Medulla oblongata (tissue), 1 donor: ENCODE measurements at regions not wholly inside any gene's neighbourhood (a gene's known extent, or its start where the extent isn't known, plus 50 kb on each side); places are given as distances from the start of the nearest gene placed in this dataset.

Experiments
- DNase-seq: peaks from one replicate; pipeline ENCODE4 v3.0.0-alpha.2; 2015; ENCODE audit errors: extremely low spot score

DNA sequence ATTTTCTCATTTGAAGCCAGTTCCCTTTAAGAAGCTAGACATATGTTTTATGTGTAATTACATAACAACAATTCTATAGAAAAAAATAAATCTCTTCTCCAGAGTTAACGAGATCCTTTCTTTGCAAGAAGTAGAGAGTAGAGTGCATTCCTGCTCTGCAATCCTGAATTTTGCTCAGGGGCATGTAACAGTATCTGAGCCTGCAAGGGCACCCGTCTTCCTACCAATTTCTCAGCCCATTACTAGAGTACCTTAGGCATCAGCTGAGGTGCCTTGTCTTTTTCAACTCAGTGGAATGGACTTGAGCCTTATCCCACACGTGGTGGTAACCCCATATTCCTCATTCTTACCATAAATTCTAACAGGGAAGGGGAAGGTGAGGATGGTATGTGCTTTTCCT lies 205.9 kb downstream of the IKZF2 start:
- DNase-seq, result no peak

DNA sequence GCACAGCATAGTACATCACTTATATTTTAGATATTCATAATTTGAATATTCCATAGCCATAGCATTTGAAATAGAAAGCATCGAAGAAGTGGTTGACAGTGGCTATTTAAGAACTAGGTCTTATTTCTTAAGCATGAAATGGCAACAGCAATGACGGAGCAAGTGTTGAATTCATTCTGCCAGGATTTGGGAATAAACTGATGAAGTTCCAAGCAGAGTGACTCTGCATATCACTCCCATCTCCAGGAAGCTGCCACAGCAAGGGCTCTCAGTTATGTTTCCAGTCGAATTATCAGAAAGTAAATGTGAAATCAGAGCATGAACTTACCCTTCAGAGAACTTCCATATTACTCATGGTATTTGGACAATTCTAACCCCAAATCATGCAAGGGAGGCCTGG lies 208.1 kb downstream of the IKZF2 start:
- DNase-seq, result peak; percentile 12

DNA sequence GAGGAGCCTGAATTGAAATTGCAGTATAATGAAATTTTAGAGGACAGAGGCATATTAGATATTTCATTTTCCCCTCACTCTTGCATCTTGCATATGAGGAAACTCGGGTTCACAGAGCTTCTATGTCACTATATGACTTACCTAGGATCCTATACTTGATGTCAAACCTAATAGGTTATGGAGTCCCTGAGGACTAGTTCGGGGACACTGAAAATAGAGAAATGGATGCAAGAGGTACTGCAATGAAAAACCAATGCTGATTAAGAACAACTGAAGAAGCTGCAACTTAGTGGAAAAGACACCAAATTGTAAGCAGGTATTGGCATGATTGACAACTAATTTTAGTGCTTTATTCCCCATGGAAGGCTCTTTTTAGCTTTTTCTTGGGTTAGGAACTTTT lies 210.1 kb downstream of the IKZF2 start:
- DNase-seq, result no peak

DNA sequence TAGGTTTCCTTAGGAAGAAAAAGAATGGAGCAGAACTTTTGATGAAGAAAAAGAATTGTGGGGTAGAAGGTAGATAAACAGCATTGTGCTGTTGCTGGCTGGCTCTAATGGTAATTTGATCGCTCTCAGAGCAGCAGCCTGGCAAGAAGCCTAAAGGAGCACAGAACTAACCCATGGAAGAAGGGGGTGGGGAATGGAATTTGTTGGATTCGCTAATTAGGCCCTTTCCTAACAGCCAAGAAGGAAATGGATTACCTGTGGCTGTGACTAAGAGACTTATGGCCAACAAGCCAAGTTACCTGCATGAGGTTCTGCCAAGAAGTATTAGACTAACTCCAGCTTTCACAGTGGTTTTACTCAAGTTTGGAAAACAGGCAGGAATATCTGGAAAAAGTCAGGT lies 210.6 kb downstream of the IKZF2 start:
- peak; percentile 42 for DNase-seq

DNA sequence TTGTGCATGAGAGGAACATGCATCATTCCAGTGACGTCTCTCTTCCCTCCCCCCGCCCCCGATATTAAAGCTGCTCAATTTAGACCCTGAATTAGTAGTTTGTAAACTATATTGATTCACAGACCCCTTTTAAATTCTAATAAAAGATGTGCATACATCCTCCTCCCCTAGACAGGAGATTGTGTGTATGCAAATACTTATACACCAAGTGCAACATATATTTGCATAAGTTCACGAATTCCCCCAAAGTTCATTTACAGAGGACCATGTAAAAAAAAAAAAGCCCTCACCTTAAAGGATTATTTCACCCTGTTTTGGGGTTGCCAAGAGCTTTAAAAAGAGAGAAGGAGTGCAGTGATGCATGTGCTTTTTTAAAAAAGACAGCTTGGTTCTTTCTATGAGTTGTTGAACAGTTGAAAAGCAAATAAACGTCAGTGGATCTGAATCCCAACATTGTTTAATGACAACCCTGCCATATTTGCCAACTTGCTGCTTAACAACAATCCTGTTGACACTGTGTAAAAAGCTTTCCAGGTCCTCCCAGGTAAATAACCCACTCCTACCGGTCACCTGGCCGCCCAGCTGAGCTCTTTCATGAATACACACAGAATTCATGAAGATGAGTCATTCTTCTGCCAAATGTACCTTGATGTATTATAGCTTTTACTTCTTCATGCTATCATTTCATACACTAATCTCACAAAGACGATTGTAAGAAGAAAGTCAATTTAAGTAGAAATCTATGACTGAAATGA lies 211.5 kb downstream of the IKZF2 start:
- DNase-seq, result no peak

DNA sequence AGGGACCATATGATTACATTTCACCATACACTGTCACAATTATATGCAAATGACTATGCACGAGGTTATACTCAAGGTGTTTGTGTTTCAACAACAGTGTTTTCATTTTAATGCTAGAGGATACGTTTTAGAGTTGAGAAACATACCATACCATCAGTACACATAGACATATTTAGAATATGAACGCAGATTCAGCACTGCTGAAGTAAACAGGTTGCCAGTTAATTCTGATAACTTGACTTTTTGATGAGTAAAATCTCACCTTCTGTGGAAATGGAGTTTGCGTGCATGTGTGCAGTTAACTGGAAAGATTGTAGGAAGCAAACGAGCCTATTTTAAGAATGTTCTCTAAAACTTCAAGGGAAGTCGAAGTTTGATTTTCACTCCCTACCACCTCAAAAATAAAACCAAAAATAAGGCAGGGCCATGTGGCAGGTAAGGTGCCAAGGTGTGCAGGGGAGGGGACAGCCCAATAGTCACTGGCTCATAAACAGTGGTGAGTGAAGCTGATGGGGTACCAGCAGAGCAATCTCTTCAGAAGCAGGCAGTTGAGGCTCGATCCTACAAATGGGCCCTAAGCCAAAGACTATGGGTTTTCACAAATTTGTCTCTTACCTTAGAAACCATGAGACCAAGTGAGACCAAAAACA lies 213.1 kb downstream of the IKZF2 start:
- DNase-seq, result no peak

DNA sequence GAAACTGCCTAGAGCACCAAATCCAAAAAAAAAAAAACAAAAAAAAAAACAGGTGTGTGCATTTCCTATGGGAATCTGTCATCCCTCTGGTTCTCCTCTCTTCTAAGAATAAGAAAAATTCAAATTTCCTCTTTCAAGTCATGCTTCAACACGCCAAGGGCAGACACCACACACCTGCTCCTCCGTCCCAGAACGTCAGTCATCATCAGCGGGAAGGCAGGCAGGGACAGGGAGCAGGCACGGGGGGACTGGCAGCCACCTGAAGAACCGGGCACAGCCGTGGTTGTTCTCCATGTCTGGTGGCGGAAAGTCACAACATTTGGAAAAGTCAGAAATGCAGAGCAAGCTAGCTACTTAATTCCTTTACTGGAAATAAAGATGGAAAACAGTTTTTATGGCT lies 214.8 kb downstream of the IKZF2 start:
- DNase-seq, result no peak

DNA sequence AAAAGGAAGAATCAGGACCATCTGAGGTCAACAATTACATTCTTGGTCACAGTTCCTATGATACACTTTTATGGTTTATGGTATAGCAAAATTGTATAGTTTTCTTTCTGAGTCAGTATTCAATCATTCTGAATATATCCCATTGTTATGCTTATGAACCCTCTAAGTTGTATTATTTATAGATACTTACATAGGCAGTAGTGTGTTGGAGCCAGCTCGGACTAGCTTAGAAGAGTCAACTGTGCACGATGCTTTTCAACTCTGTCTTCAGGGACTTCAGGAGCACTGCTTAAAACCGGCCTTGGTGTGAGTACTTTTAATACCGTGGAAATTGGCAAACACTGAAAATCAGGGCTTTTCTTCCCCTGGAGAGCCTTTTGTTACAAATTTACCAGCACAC lies 215.7 kb downstream of the IKZF2 start:
- DNase-seq, result no peak

DNA sequence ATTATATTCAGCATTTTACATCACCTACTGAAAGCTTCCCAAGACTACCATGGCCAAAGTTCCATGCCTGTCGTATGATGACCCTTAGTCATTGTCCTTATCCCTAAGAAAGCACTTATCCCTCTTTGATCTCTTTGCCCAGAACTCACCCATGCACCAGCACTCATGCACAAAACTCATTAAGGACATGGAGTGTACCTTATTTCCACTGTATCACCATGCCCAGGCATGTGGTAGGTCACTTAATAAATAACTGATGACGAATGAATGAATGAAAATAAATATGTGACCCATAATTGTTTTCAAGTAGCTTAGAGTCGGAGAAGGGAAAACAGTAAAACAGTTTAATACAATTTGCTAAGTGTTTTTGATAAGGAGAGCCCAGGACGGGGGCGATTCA lies 220.1 kb downstream of the IKZF2 start:
- no peak for DNase-seq

DNA sequence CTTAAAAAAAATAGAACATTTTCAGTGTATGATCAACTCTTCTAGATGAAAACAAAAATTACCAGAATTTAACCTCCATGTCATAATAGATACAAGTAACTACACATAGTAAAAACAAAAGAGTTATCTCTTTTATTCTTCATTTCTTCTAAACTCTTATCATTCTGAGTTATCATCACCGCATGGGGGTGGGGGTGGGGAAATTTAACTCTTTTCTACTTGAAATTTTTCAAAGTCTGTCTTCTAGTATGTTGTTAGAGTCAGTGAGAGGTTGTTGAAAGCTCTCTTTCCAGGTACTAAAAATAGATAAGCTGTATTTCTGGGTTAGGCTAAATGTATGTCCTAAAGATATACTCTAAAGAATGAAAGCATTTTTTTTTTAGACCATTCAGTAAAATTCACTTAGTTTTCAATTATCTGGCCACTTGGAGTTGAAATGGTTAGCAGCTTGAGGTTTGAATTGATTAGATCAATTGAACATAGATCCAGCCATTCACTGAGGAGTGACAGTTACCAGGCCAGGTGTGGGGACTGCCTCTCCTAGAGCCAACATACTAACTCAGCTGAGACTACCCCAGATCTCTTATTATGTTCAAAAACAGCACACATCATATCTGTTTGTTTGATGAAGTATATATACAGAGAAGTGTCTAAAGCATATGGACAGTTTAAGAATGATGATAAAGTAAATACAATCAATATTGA lies 220.7 kb downstream of the IKZF2 start:
- DNase-seq, result no peak

DNA sequence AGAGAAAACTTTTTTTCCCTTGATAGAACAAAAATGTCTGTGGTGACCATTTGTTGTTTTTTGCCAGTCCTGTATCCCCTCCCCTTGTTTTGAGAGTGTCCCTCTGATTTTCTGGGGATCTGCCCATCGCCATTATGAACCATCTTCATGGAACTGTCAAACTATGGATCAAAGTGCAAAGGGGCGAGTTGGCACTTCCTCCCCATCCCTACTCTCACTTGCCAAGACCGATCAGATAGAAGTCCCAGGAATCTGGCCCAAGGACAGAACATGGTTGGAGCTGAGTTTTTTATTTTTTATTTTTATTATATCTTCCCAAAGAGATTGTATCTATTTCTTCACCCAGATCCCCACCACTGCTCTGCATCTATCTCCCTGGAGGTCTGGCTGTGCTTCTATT lies 221.4 kb downstream of the IKZF2 start:
- no peak for DNase-seq

DNA sequence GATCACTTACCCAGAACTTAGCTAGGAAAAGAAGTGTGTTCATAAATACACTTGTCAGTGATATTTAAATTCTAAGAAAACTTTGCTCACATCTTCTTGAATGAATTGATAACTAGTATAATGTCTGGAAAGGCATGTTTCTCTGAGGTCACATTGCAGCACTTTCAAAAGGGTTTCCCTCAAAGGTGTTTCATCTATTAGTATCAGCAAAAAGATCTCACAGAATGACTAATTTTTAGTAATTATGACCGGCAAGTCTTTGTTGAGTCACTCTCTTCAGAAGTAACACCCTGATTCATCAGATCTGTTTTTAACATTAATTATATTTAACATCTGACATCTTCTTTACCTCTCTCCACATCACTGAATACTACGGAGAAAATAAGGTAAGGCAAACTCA lies 222.3 kb downstream of the IKZF2 start:
- DNase-seq, result no peak

DNA sequence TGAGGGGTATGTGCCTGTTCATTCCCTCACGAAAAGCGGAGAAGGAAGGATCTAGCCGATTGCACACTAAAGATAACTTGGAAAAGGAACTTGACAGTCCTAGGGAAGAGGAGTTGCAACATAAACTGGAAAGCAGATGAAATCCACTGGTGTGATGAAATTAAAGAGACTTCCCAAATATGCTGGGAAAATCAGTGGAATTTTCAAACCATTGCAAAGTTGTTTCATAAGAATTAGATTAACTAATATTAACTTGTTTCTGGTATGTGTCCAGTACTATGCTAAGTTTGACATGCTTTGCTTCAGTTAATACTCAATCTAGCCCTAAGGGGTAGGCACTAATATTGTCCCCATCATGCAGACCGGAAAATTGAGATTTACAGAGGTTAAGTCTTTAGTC lies 222.7 kb downstream of the IKZF2 start:
- DNase-seq, result no peak

DNA sequence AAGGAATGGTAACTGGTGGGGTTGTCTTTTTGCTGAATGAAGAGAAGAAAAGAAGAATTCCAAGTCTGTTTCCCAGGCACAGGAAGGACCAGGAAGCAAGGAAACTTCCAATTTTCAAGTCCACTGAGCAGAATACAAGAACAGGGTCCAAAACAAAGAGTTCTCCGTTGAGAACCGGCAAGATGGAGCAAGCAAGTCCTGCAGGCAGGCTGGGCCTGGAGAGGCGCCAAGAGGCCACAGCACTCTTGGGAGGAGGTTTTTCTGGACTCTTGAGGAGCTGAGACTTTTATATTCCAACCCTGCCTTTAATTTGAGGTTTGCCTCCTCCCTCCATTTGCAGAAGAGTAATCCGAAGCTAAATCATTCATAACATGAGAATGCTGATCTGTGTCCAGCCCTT lies 224.5 kb downstream of the IKZF2 start:
- DNase-seq, result peak; percentile 40

DNA sequence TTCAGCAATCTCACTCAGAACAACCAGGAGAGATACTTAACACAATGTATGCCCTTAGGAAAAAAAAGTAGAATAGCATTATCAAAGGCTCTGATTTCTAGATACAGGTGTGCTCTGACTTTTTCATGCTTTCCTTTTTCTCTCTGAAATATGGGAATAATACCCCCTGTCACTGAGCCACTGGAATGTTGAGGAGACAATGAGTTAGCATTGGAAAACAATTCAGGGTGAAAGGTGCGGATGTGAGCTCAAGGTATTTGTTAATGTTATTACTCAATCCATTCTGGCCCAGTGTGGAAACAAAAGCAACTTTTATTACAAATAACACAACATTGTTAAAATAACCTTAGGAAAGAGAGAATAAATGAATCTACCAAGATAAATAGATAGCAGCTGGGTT lies 228.0 kb downstream of the IKZF2 start:
- no peak for DNase-seq

DNA sequence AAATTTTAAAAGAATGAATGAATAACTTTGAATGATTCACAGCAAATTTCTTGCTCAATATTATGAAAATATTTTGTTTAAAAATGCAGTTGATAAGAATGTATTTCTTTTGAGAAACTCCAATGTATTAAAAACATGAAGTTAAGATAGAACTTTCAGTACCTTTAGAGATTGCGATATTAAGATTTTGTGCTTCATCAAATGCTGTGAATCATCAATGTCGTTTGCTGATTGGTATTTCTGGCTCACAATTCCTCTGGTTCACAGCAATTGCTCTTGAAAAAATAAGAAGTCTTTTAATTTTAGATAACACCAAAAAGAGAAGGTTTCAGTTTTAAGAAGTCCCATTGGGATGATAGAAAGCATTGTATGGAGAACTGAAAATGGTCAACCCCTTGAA lies 228.7 kb downstream of the IKZF2 start:
- no peak for DNase-seq

DNA sequence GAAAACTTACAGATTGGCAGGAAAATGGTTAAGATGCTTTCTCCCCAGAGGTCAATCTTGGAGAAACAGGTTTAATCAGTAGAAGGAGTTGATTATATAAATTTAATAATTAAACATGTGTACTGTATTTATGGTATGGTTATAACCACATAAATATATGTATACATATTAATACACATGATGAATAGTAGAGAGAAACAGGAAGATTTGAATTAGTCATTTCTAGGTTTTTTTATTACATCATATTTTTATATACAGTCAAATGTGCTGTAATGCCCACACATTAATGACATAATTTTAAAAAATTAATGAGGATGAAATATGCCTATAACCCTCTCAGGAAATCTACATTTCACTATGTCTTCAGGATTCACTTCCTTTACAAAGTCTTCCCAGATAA lies 229.7 kb downstream of the IKZF2 start:
- no peak for DNase-seq

DNA sequence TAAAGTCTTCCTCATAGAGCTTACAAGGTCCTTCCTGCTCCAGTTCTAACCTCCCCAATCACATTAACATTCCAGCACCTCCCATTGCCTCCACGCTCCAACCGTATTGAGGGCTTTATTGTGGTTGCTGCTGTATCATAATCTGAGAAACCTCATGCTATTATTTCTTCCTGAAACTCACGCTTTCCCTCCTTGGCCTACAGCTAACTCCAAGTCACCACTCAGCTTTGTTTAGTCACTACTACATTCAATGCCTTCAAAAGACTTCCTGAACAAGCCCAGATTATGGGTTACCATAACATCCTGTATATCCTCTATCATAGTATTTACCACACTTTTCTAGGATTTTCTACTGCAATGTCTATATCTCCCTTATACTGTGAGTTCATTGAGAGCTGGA lies 230.4 kb downstream of the IKZF2 start:
- no peak for DNase-seq

DNA sequence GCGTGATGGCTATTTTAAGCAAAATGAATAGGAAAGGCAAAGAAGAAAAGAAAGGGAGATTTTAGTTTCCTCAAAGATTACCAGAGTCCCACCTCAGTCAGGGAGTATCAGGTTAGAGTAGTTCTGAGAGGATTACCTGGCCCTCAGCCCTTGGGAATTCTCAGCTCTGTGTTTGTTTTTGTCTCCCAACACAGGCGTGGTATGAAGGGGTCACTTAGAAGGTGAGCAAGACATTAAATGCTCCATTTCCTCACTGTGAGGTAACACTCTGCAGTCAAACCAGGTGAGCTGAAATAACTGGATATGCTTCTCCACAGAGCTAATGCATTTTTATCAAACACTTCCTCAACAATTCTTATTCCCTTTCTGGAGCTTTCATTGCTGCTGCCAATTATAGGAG lies 232.2 kb downstream of the IKZF2 start:
- DNase-seq, result no peak

DNA sequence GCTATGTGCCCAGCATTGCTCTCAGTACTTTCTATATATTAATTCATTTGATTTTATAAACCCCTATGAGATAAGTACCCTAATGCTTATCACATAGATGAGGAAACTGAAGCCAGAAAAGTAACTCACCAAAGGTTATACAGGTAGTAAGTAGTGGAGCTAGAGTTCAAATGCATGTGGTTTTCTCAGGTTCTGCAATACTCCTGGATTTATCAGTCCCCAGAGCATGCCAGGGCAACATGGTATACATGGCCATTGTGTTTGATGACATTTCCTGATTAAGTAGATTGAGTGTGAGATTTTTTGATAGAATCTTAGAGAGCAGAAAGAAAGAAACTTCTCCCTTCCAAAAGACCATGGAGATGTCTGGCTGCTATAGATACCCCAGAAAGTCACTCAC lies 233.1 kb downstream of the IKZF2 start:
- DNase-seq, result no peak

DNA sequence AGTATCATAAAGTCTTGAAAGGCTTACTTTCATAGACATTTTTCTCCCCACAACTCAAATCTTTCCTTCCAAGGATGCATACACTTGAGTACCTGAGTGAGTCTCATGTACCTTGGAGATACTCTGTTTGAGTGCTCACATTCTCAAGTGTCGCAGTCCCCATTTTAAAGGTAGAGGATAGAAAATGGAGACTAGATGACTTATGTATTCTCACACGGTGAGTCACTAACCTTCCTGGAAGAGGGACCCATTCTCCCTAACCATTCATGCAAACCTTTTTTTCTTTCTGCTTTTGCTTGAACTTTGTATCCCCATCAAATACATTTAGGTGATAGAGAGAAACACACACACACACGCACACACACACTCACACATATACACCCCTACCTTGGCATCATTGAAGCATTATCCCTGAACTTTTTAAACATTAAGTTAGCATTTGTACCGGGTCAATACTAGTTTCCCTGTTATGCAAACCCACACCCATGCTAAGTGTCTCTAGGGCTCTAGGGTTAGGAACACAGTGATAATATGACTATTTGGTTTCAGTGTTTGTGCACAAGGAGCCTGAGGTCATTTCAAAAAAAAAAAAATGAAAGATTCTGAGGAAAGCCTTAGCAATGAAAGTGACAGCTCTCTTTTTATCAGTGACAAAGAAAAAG lies 236.2 kb downstream of the IKZF2 start:
- DNase-seq, result no peak

DNA sequence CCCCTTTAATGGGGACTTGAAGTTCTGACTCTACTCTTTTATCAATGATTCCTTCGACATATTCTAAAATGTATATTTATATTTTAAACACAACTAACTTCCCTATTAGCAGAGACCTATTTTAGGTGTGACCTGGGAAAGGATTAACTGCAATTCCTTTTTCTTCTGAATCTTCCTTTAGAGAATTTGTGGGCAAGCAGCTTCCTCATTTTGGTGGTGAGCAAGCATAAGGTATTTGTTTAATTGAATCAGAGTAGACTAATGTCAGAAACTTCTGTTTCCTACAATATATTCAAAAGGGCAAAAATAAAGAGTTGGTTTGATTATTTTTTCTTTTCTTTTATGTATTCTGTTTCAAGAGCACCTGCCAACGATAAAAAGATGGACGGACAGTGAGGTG lies 237.0 kb downstream of the IKZF2 start:
- DNase-seq, result no peak
